Osteoblast (primary cell): ENCODE measurements at regions not wholly inside any gene's neighbourhood (a gene's known extent, or its start where the extent isn't known, plus 50 kb on each side); places are given as distances from the start of the nearest gene placed in this dataset.

Experiments
- DNase-seq: peaks from one replicate; pipeline ENCODE4 v3.0.0; 2011; ENCODE audit warnings: low spot score, mixed read lengths; ENCODE audit not compliant: insufficient read length; ENCODE audit errors: missing footprints
- H2AFZ ChIP-seq: 2 replicates; pipeline ENCODE4 v1.6.0; 2011; ENCODE audit warnings: mild to moderate bottlenecking, low read length
- H3K27ac ChIP-seq: 2 replicates; pipeline ENCODE4 v1.5.1; 2011; ENCODE audit warnings: mild to moderate bottlenecking, low read depth, low read length, moderate library complexity
- H3K27me3 ChIP-seq: 2 replicates; pipeline ENCODE4 v1.6.0; 2012; ENCODE audit warnings: mild to moderate bottlenecking, control low read depth, inconsistent platforms, low read length, moderate library complexity; ENCODE audit not compliant: insufficient read depth
- H3K36me3 ChIP-seq: 2 replicates; pipeline ENCODE4 v1.5.1; 2011; ENCODE audit warnings: mild to moderate bottlenecking, low read length, control low read depth, moderate library complexity; ENCODE audit not compliant: insufficient read depth
- H3K4me1 ChIP-seq: 2 replicates; pipeline ENCODE4 v1.5.1; 2011; ENCODE audit warnings: mild to moderate bottlenecking, low read length, control low read depth, moderate library complexity; ENCODE audit not compliant: insufficient read depth
- H3K4me2 ChIP-seq: 2 replicates; pipeline ENCODE4 v1.6.0; 2011; ENCODE audit warnings: mild to moderate bottlenecking, low read length; ENCODE audit not compliant: insufficient read depth
- H3K4me3 ChIP-seq: fragments of 200-600 bp; sonication (generic); 3 replicates; pipeline ENCODE4 v1.5.1; 2012; ENCODE audit warnings: mild to moderate bottlenecking, low read length, inconsistent platforms; ENCODE audit not compliant: insufficient read depth
- H3K79me2 ChIP-seq: 2 replicates; pipeline ENCODE4 v1.6.0; 2012; ENCODE audit warnings: mild to moderate bottlenecking, low read length, control low read depth, inconsistent platforms; ENCODE audit not compliant: insufficient read depth
- H3K9me3 ChIP-seq: 2 replicates; pipeline ENCODE4 v1.5.1; 2011; ENCODE audit warnings: low read depth, low read length, control low read depth
- H4K20me1 ChIP-seq: 2 replicates; pipeline ENCODE4 v1.6.0; 2012; ENCODE audit warnings: mild to moderate bottlenecking, low read length, control low read depth; ENCODE audit not compliant: insufficient read depth
- CTCF ChIP-seq: IDR thresholded peaks from 2 replicates; pipeline ENCODE4 v1.5.1; 2011; ENCODE audit warnings: mild to moderate bottlenecking, low read depth, low read length, moderate library complexity; ENCODE audit errors: extremely low read depth

GRCh38 chr2:173661586-173661985 is 303.6 kb downstream of the SP3 start:
- Histone ChIP-seq H3K79me2 (no peaks in the 10 kb centered on the region), H3K27me3 (peaks cover 11% of the 10 kb centered on the region), H3K36me3 (no peaks in the 10 kb centered on the region), H3K9me3 (no peaks in the 10 kb centered on the region), H3K4me3 (no peak overlapping the region), H2AFZ (no peak overlapping the region), H4K20me1 (no peaks in the 10 kb centered on the region), H3K4me1 (peaks cover 17% of the 10 kb centered on the region), H3K27ac (no peak overlapping the region), H3K4me2 (no peak overlapping the region)
- no peak for TF ChIP-seq CTCF
- DNase-seq: no peak

- no peak overlapping the region for H3K4me2 ChIP-seq
- H3K4me3 ChIP-seq: no peak overlapping the region
- DNase-seq: no peak
- H3K27ac ChIP-seq: no peak overlapping the region
- TF ChIP-seq CTCF: no peak
- no peaks in the 10 kb centered on the region for H4K20me1 ChIP-seq
- no peaks in the 10 kb centered on the region for H3K9me3 ChIP-seq
- H3K4me1 ChIP-seq: peaks cover 10% of the 10 kb centered on the region
- no peak overlapping the region for H2AFZ ChIP-seq
- H3K36me3 ChIP-seq: no peaks in the 10 kb centered on the region
- peaks cover 11% of the 10 kb centered on the region for H3K27me3 ChIP-seq
- H3K79me2 ChIP-seq: no peaks in the 10 kb centered on the region
Measured at GRCh38 chr2:173663353-173663752, 301.8 kb downstream of the SP3 start.

- no peak for DNase-seq
- Histone ChIP-seq H3K27me3 (peaks cover 11% of the 10 kb centered on the region), H3K4me3 (no peak overlapping the region), H3K27ac (no peak overlapping the region), H3K4me1 (peaks cover 4% of the 10 kb centered on the region), H4K20me1 (no peaks in the 10 kb centered on the region), H3K9me3 (no peaks in the 10 kb centered on the region), H3K4me2 (no peak overlapping the region), H3K79me2 (no peaks in the 10 kb centered on the region), H3K36me3 (no peaks in the 10 kb centered on the region), H2AFZ (no peak overlapping the region)
- no peak for TF ChIP-seq CTCF
Measured at GRCh38 chr2:173663835-173664512, 301.2 kb downstream of the SP3 start.

GRCh38 chr2:173664513-173664910 is 300.7 kb downstream of the SP3 start:
- Histone ChIP-seq H3K36me3 (no peaks in the 10 kb centered on the region), H2AFZ (no peak overlapping the region), H3K27ac (no peak overlapping the region), H3K4me3 (no peak overlapping the region), H4K20me1 (no peaks in the 10 kb centered on the region), H3K4me1 (no peaks in the 10 kb centered on the region), H3K9me3 (no peaks in the 10 kb centered on the region), H3K4me2 (no peak overlapping the region), H3K27me3 (peaks cover 11% of the 10 kb centered on the region), H3K79me2 (no peaks in the 10 kb centered on the region)
- DNase-seq: no peak
- TF ChIP-seq CTCF: no peak
